HEK293T (cell line): ENCODE measurements at regions not wholly inside any gene's neighbourhood (a gene's known extent, or its start where the extent isn't known, plus 50 kb on each side); places are given as distances from the start of the nearest gene placed in this dataset.

Source experiments
- BHLHE40 ChIP-seq: fragments of 450-650 bp; IDR thresholded peaks from 2 replicates; pipeline ENCODE4 v1.6.1; 2016; ENCODE audit warnings: mild to moderate bottlenecking, moderate library complexity, borderline replicate concordance
- CTBP1 ChIP-seq: fragments of 450-650 bp; IDR thresholded peaks from 2 replicates; pipeline ENCODE4 v1.6.1; 2016; ENCODE audit warnings: borderline replicate concordance
- FOXK2 ChIP-seq: fragments of 450-650 bp; IDR thresholded peaks from 2 replicates; pipeline ENCODE4 v1.6.1; 2016; ENCODE audit warnings: mild to moderate bottlenecking
- FOXM1 ChIP-seq: fragments of 450-650 bp; IDR thresholded peaks from 2 replicates; pipeline ENCODE4 v1.6.1; 2017; ENCODE audit warnings: mild to moderate bottlenecking, borderline replicate concordance
- HDGF ChIP-seq: fragments of 450-650 bp; IDR thresholded peaks from 2 replicates; pipeline ENCODE4 v1.6.1; 2017; ENCODE audit warnings: antibody characterized with exemption, borderline replicate concordance
- L3MBTL2 ChIP-seq: fragments of 450-650 bp; conservative IDR thresholded peaks from 2 replicates; pipeline ENCODE4 v1.6.1; 2016; ENCODE audit warnings: mild to moderate bottlenecking
- LEF1 ChIP-seq: fragments of 450-650 bp; IDR thresholded peaks from 2 replicates; pipeline ENCODE4 v1.6.1; 2017; ENCODE audit warnings: mild to moderate bottlenecking, borderline replicate concordance
- NFRKB ChIP-seq: fragments of 450-650 bp; IDR thresholded peaks from 2 replicates; pipeline ENCODE4 v1.6.1; 2016; ENCODE audit warnings: mild to moderate bottlenecking, moderate library complexity
- PKNOX1 ChIP-seq: fragments of 450-650 bp; IDR thresholded peaks from 2 replicates; pipeline ENCODE4 v1.6.1; 2016
- SP1 ChIP-seq: fragments of 450-650 bp; IDR thresholded peaks from 2 replicates; pipeline ENCODE4 v1.6.1; 2017
- SUZ12 ChIP-seq: fragments of 450-650 bp; IDR thresholded peaks from 2 replicates; pipeline ENCODE4 v1.6.1; 2016; ENCODE audit warnings: mild to moderate bottlenecking
- TARDBP ChIP-seq: fragments of 450-650 bp; IDR thresholded peaks from 2 replicates; pipeline ENCODE4 v1.6.1; 2016
- ZNF384 ChIP-seq: fragments of 450-650 bp; IDR thresholded peaks from 2 replicates; pipeline ENCODE4 v1.6.1; 2016

GRCh38 chr16:9275816-9276354 is 184.4 kb downstream of the HAPSTR1 start:
- no peak for TF ChIP-seq ZNF384
- TF ChIP-seq FOXM1: no peak
- TF ChIP-seq PKNOX1: no peak
- TF ChIP-seq FOXK2: no peak
- TF ChIP-seq SUZ12: no peak
- no peak for TF ChIP-seq SP1
- TF ChIP-seq LEF1: no peak
- no peak for TF ChIP-seq L3MBTL2
- no peak for TF ChIP-seq CTBP1
- TF ChIP-seq TARDBP: no peak
- no peak for TF ChIP-seq BHLHE40
- TF ChIP-seq NFRKB: no peak
- no peak for TF ChIP-seq HDGF
